Esophagus squamous epithelium (tissue), 4 donors: ENCODE measurements at regions not wholly inside any gene's neighbourhood (a gene's known extent, or its start where the extent isn't known, plus 50 kb on each side); places are given as distances from the start of the nearest gene placed in this dataset.

Experiments
- CTCF ChIP-seq, 6 experiments: fragments of 450-650 bp in 4 of 6; fragments of 200-600 bp in 2 of 6; sonication (generic) in 2 of 6; IDR thresholded peaks; one replicate each; pipeline ENCODE4 v1.5.1; 2016 to 2019; ENCODE audit warnings: antibody characterized with exemption in 6 of 6, mild to moderate bottlenecking in 4 of 6, moderate library complexity in 4 of 6
- POLR2A ChIP-seq, 4 donors: fragments of 450-650 bp; IDR thresholded peaks; one replicate each; pipeline ENCODE4 v1.6.1; 2017; ENCODE audit warnings: antibody characterized with exemption in 4 of 4, mild to moderate bottlenecking in 4 of 4, moderate library complexity in 3 of 4

GRCh38 chr9:129402931-129403778 lies 217.7 kb downstream of the C9orf50 start:
- TF ChIP-seq POLR2A (IDR thresholded peaks at IDR 0.05) (no peak), CTCF (IDR thresholded peaks at IDR 0.05) (no peak)
